H1 (cell line): ENCODE measurements at regions not wholly inside any gene's neighbourhood (a gene's known extent, or its start where the extent isn't known, plus 50 kb on each side); places are given as distances from the start of the nearest gene placed in this dataset.

Experiments
- CTCF ChIA-PET: fragments of 300-600 bp; sonication (Branson Sonifier 250); formaldehyde crosslinking; loops from one replicate; lab custom pipeline; 2021; ENCODE audit not compliant: partially characterized antibody; lab: Charles Lee
- POLR2A ChIA-PET: fragments of 300-600 bp; sonication (Branson Sonifier 250); formaldehyde crosslinking; loops from one replicate; lab custom pipeline; 2021; ENCODE audit warnings: inconsistent platforms; ENCODE audit not compliant: partially characterized antibody; lab: Charles Lee
- DNase-seq, 2 experiments: peaks; one replicate each; pipeline versions ENCODE4 v3.0.0 to v3.0.0-alpha.2; 2010 to 2022; ENCODE audit warnings: low spot score in 2 of 2, low read depth in 1 of 2, mixed read lengths in 1 of 2
- FAIRE-seq: peaks from 2 replicates; lab custom pipeline; 2011; peaks lifted over from hg19 to GRCh38; lab: Jason Lieb, UNC
- H2AFZ ChIP-seq: 2 replicates; pipeline ENCODE4 v1.8.1; 2012; ENCODE audit warnings: low read length, inconsistent platforms
- H2AK5ac ChIP-seq: 2 replicates; pipeline ENCODE4 v1.6.1; 2013; ENCODE audit warnings: low read depth, low read length
- H2BK120ac ChIP-seq: replicated peaks from 2 replicates; pipeline ENCODE3; 2013; ENCODE audit warnings: low read depth, low read length, inconsistent platforms
- H2BK12ac ChIP-seq: 2 replicates; pipeline ENCODE4 v1.6.1; 2013; ENCODE audit warnings: low read depth, low read length
- H2BK15ac ChIP-seq: 2 replicates; pipeline ENCODE4 v1.6.1; 2013; ENCODE audit warnings: low read length
- H2BK20ac ChIP-seq: 2 replicates; pipeline ENCODE4 v1.6.1; 2013; ENCODE audit warnings: low read length
- H2BK5ac ChIP-seq: 2 replicates; pipeline ENCODE4 v1.6.1; 2013; ENCODE audit warnings: low read depth, low read length
- H3K14ac ChIP-seq: 2 replicates; pipeline ENCODE4 v1.6.1; 2013; ENCODE audit warnings: inconsistent platforms; ENCODE audit not compliant: insufficient read length
- H3K18ac ChIP-seq: 2 replicates; pipeline ENCODE4 v1.6.1; 2013; ENCODE audit warnings: low read length; ENCODE audit errors: extremely low read depth
- H3K23ac ChIP-seq: 2 replicates; pipeline ENCODE4 v1.6.1; 2013; ENCODE audit warnings: inconsistent platforms; ENCODE audit not compliant: insufficient read length
- H3K23me2 ChIP-seq: 2 replicates; pipeline ENCODE4 v1.6.1; 2013; ENCODE audit warnings: low read depth, low read length
- H3K27ac ChIP-seq: 2 replicates; pipeline ENCODE4 v1.6.1; 2011; ENCODE audit warnings: low read depth, low read length, inconsistent platforms
- H3K27me3 ChIP-seq, 4 experiments: replicated peaks in 1 of 4; 1 replicate in 1 of 4; 2 replicates in 3 of 4; pipeline versions ENCODE4 v1.6.1 to v1.8.1; 2011 to 2013; ENCODE audit warnings: low read length in 3 of 4, mild to moderate bottlenecking in 3 of 4, inconsistent platforms in 2 of 4, mixed read lengths in 2 of 4, moderate library complexity in 1 of 4; ENCODE audit not compliant: control insufficient read depth in 3 of 4, insufficient read depth in 3 of 4; ENCODE audit errors: extremely low read depth in 1 of 4
- H3K36me3 ChIP-seq, 4 experiments: 2 replicates each; pipeline versions ENCODE4 v1.6.1 to v1.8.1; 2011 to 2013; ENCODE audit warnings: mild to moderate bottlenecking in 4 of 4, low read length in 3 of 4, moderate library complexity in 2 of 4, control low read depth in 1 of 4, inconsistent platforms in 1 of 4; ENCODE audit not compliant: insufficient read depth in 4 of 4, control insufficient read depth in 2 of 4
- H3K4ac ChIP-seq: replicated peaks from 2 replicates; pipeline ENCODE3; 2013; ENCODE audit warnings: low read length, low read depth, mixed read lengths, inconsistent platforms; ENCODE audit not compliant: insufficient read length
- H3K4me1 ChIP-seq, 4 experiments: replicated peaks in 1 of 4; 1 replicate in 1 of 4; 2 replicates in 3 of 4; pipeline versions ENCODE4 v1.6.1 to v1.8.1; 2011 to 2013; ENCODE audit warnings: low read length in 3 of 4, inconsistent platforms in 2 of 4, mixed read lengths in 1 of 4; ENCODE audit not compliant: insufficient read depth in 4 of 4, control insufficient read depth in 3 of 4
- H3K4me2 ChIP-seq, 2 experiments: 2 replicates each; pipeline versions ENCODE4 v1.6.1 to v1.8.1; 2011 to 2013; ENCODE audit warnings: low read depth in 2 of 2, low read length in 2 of 2, control low read depth in 1 of 2, inconsistent platforms in 1 of 2, mild to moderate bottlenecking in 1 of 2; ENCODE audit not compliant: insufficient read depth in 1 of 2
- H3K4me3 ChIP-seq, 4 experiments: fragments of 200-600, 300-600 bp in 1 of 4; sonication (generic), shearing (Covaris generic), sonication (Bioruptor Twin) in 1 of 4; 2 replicates each; pipeline versions ENCODE4 v1.5.1 to v1.8.1; 2011 to 2016; ENCODE audit warnings: low read length in 4 of 4, low read depth in 3 of 4, control low read depth in 2 of 4, inconsistent platforms in 2 of 4, mild to moderate bottlenecking in 2 of 4, mixed read lengths in 1 of 4, moderate library complexity in 1 of 4; ENCODE audit not compliant: insufficient read depth in 2 of 4; ENCODE audit errors: extremely low read depth in 1 of 4
- H3K56ac ChIP-seq: replicated peaks from 2 replicates; pipeline ENCODE3; 2013; ENCODE audit warnings: low read depth, mild to moderate bottlenecking, mixed read lengths, low read length, inconsistent platforms; ENCODE audit not compliant: insufficient read length
- H3K79me1 ChIP-seq: 2 replicates; pipeline ENCODE4 v1.6.1; 2013; ENCODE audit warnings: low read depth, low read length, control low read depth
- H3K79me2 ChIP-seq, 2 experiments: 2 replicates each; pipeline versions ENCODE4 v1.6.1 to v1.8.1; 2012 to 2013; ENCODE audit warnings: low read length in 2 of 2, mild to moderate bottlenecking in 2 of 2, inconsistent platforms in 1 of 2; ENCODE audit not compliant: insufficient read depth in 2 of 2, control insufficient read depth in 1 of 2
- H3K9ac ChIP-seq, 4 experiments: replicated peaks in 1 of 4; 1 replicate in 1 of 4; 2 replicates in 3 of 4; pipeline versions ENCODE4 v1.6.1 to v1.8.1; 2011 to 2013; ENCODE audit warnings: low read depth in 3 of 4, low read length in 3 of 4, control low read depth in 2 of 4, mild to moderate bottlenecking in 2 of 4, moderate library complexity in 2 of 4, inconsistent platforms in 1 of 4; ENCODE audit errors: extremely low read depth in 1 of 4
- H3K9me3 ChIP-seq, 2 experiments: 2 replicates each; pipeline versions ENCODE4 v1.6.1 to v1.8.1; 2012 to 2013; ENCODE audit warnings: mild to moderate bottlenecking in 2 of 2, moderate library complexity in 2 of 2, control low read depth in 1 of 2, inconsistent platforms in 1 of 2, low read depth in 1 of 2, low read length in 1 of 2, mixed read lengths in 1 of 2; ENCODE audit not compliant: insufficient read depth in 2 of 2
- H4K20me1 ChIP-seq, 2 experiments: replicated peaks in 1 of 2; 2 replicates each; pipeline versions ENCODE3 to v1.8.1; 2011 to 2013; ENCODE audit warnings: inconsistent platforms in 2 of 2, low read length in 2 of 2, mild to moderate bottlenecking in 1 of 2; ENCODE audit not compliant: insufficient read depth in 2 of 2, control insufficient read depth in 1 of 2
- H4K5ac ChIP-seq: 2 replicates; pipeline ENCODE4 v1.6.1; 2013; ENCODE audit warnings: low read length, low read depth, mixed read lengths, inconsistent platforms; ENCODE audit not compliant: insufficient read length
- H4K8ac ChIP-seq: 2 replicates; pipeline ENCODE4 v1.8.0; 2013; ENCODE audit warnings: mild to moderate bottlenecking, moderate library complexity, low read length, inconsistent platforms; ENCODE audit not compliant: insufficient read depth; ENCODE audit errors: extremely low read depth
- H4K91ac ChIP-seq: replicated peaks from 2 replicates; pipeline ENCODE3; 2013; ENCODE audit warnings: low read length, mixed read lengths, inconsistent platforms; ENCODE audit not compliant: insufficient read length
- CREB1 ChIP-seq: IDR thresholded peaks from 2 replicates; pipeline ENCODE4 v1.6.1; 2012; ENCODE audit warnings: inconsistent platforms
- EGR1 ChIP-seq: IDR thresholded peaks from 2 replicates; pipeline ENCODE4 v1.6.1; 2011; ENCODE audit warnings: low read depth, low read length, borderline replicate concordance
- HDAC2 ChIP-seq, 2 experiments: fragments of 300-600 bp in 1 of 2; sonication (generic) in 1 of 2; IDR thresholded peaks; 2 replicates each; pipeline ENCODE4 v1.6.1; 2011 to 2012; ENCODE audit warnings: low read depth in 2 of 2, low read length in 2 of 2, mild to moderate bottlenecking in 2 of 2, moderate library complexity in 2 of 2, borderline replicate concordance in 1 of 2, inconsistent platforms in 1 of 2
- WGBS, 2 experiments: shearing (Covaris generic) in 1 of 2; methylation state at CpG; one replicate each; pipeline versions ENCODE4 v1.1.6 to v1.1.7; 2013 to 2015; ENCODE audit warnings: low lambda C conversion rate in 2 of 2, mixed read lengths in 2 of 2, inconsistent platforms in 1 of 2, low coverage in 1 of 2, missing lambda C conversion rate in 1 of 2; ENCODE audit not compliant: insufficient replicate concordance in 2 of 2, insufficient coverage in 1 of 2, insufficient read length in 1 of 2; ENCODE audit errors: extremely low coverage in 1 of 2, missing lambda C conversion rate in 1 of 2; 5-methylcytosine and 5-hydroxymethylcytosine counted together
- TF ChIP-seq, protein P1 (sequence below), 3 experiments: IDR thresholded peaks; 1 replicate in 2 of 3; 2 replicates in 1 of 3; pipeline versions ENCODE4 v1.5.1 to v1.6.1; 2011; ENCODE audit warnings: low read length in 3 of 3, mild to moderate bottlenecking in 3 of 3, inconsistent platforms in 2 of 3, low read depth in 1 of 3, moderate library complexity in 1 of 3; ENCODE audit not compliant: insufficient read depth in 1 of 3; ENCODE audit errors: control extremely low read depth in 1 of 3

DNA sequence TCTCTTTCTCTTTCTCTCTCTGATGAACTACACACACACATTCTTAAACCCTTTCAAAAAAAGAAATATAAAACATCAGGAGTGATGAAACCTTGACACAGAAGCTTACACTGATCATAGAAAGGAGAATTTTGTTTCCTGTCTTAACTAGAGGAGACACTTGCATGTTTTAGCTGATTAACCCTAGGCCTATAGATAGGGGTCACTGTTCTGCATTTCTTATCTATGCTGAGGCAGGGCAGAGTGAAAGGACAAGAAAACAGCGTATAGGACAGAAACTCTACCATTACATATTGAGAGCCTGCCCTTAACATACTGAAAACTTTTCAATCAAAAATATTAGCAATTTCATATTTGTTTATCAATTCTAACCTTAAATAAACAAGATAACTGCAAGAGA is 680.6 kb upstream of the MBL2 start:
- ChIA-PET CTCF (interaction anchor here (0.6 to 2.2 kb wide), 21 partner anchors 8 to 1811 kb away, joined by 3 to 11 read pairs (median 3); no protein-coding TSS in a partner anchor), POLR2A (no interaction called here)
- Histone ChIP-seq H3K23ac (no peak overlapping the region), H4K20me1 (no peaks in the 10 kb centered on the region), H3K4me2 (no peak overlapping the region), H3K27ac (no peak overlapping the region), H3K27me3 (no peaks in the 10 kb centered on the region), H4K91ac (no peak overlapping the region), H4K5ac (peak overlapping the region; percentile 98), H3K4me1 (peaks cover 0 to 3% (median 0%) of the 10 kb centered on the region in 4 experiments; a peak in 1 of 7 replicates), H3K56ac (no peak overlapping the region), H2BK12ac (no peak overlapping the region), H3K36me3 (no peaks in the 10 kb centered on the region), H3K79me2 (no peaks in the 10 kb centered on the region), H3K4ac (no peak overlapping the region), H3K14ac (no peak overlapping the region), H3K9me3 (peaks cover 0 to 8% of the 10 kb centered on the region in 2 experiments; a peak in 1 of 4 replicates), H2AK5ac (no peak overlapping the region), H2BK20ac (no peak overlapping the region), H3K9ac (no peak overlapping the region), H2BK15ac (no peak overlapping the region), H3K23me2 (no peaks in the 10 kb centered on the region), H3K4me3 (no peak overlapping the region), H4K8ac (no peak overlapping the region), H2AFZ (no peak overlapping the region), H2BK120ac (no peak overlapping the region), H3K18ac (no peak overlapping the region; the same call in 1 of the 2 replicates), H3K79me1 (no peaks in the 10 kb centered on the region), H2BK5ac (no peak overlapping the region)
- WGBS, 2 experiments, result 71% methylated on average over 1 of the region's 1 CpG; no CpG with 5 or more reads in 1 of the 2 experiments
- FAIRE-seq (peak; percentile 91), DNase-seq (no peak)
- TF ChIP-seq CREB1 (no peak), EGR1 (no peak), HDAC2 (IDR thresholded peaks at IDR 0.05; ENCODE audit: borderline replicate concordance in 1 of 2, low read depth in 2 of 2, low read length in 2 of 2) (no peak)
- TF ChIP-seq, protein P1, sequence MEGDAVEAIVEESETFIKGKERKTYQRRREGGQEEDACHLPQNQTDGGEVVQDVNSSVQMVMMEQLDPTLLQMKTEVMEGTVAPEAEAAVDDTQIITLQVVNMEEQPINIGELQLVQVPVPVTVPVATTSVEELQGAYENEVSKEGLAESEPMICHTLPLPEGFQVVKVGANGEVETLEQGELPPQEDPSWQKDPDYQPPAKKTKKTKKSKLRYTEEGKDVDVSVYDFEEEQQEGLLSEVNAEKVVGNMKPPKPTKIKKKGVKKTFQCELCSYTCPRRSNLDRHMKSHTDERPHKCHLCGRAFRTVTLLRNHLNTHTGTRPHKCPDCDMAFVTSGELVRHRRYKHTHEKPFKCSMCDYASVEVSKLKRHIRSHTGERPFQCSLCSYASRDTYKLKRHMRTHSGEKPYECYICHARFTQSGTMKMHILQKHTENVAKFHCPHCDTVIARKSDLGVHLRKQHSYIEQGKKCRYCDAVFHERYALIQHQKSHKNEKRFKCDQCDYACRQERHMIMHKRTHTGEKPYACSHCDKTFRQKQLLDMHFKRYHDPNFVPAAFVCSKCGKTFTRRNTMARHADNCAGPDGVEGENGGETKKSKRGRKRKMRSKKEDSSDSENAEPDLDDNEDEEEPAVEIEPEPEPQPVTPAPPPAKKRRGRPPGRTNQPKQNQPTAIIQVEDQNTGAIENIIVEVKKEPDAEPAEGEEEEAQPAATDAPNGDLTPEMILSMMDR (IDR thresholded peaks at IDR 0.05; ENCODE audit: control extremely low read depth in 1 of 3, insufficient read depth in 1 of 3, low read depth in 1 of 3, low read length in 3 of 3), result peak in 2 of 3 experiments; percentile 42 to 68; a peak in 2 of 4 replicates
